Muscle of leg (tissue), 3 donors: ENCODE measurements at regions not wholly inside any gene's neighbourhood (a gene's known extent, or its start where the extent isn't known, plus 50 kb on each side); places are given as distances from the start of the nearest gene placed in this dataset.

Experiments
- DNase-seq: peaks from one replicate; pipeline ENCODE4 v3.0.0; 2013
- H3K27ac ChIP-seq: one replicate; pipeline ENCODE4 v1.5.1; 2013; ENCODE audit warnings: mild to moderate bottlenecking, low read length, control low read depth
- H3K27me3 ChIP-seq: one replicate; pipeline ENCODE4 v1.6.1; 2013; ENCODE audit warnings: low read length; ENCODE audit not compliant: control insufficient read depth, insufficient read depth
- H3K36me3 ChIP-seq: one replicate; pipeline ENCODE4 v1.6.1; 2013; ENCODE audit warnings: low read length; ENCODE audit not compliant: control insufficient read depth, insufficient read depth
- H3K4me1 ChIP-seq: one replicate; pipeline ENCODE4 v1.6.1; 2013; ENCODE audit warnings: low read length; ENCODE audit not compliant: control insufficient read depth, insufficient read depth
- H3K4me3 ChIP-seq: one replicate; pipeline ENCODE4 v1.5.1; 2013; ENCODE audit warnings: low read length, control low read depth
- H3K9me3 ChIP-seq: replicated peaks from 2 replicates; pipeline ENCODE4 v1.6.1; 2013; ENCODE audit warnings: low read depth, low read length; ENCODE audit not compliant: control insufficient read depth
- WGBS: methylation state at CpG from one replicate; pipeline ENCODE4 v1.1.5; 2013; ENCODE audit warnings: missing lambda C conversion rate; ENCODE audit not compliant: insufficient coverage; 5-methylcytosine and 5-hydroxymethylcytosine counted together

- WGBS, result 51% methylated on average over 2 of the region's 7 CpGs
- DNase-seq, result no peak
- H3K4me3 ChIP-seq, result no peak overlapping the region
Observed at GRCh38 chr13:109384491-109385241, 401.7 kb downstream of the IRS2 start.

DNA sequence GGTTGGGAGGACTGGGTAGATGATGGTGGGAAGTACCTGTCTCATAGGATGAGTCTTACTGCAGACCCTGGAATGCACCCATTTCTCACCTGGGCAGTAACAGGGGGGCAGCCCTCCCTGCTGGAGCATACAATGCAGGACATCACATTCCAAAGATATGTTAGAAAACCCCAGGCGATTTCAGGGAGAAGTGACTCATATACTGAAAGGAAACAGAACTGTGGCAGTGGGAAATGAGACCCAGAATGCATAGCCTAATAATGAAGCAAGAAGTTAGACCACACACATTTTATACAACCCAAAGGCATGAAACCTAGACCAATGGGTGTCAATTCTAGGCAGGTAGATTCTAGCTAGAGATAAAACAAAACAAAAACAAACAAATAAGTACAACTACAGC lies 402.7 kb downstream of the IRS2 start:
- no peak for DNase-seq
- H3K36me3 ChIP-seq, result no peaks in the 10 kb centered on the region
- no CpG with 5 or more reads among the region's 1 CpG for WGBS

More at GRCh38 chr13:109384491-109385241, 401.7 kb downstream of the IRS2 start:
- Histone ChIP-seq H3K4me1 (no peaks in the 10 kb centered on the region), H3K9me3 (no peaks in the 10 kb centered on the region), H3K27ac (no peak overlapping the region), H3K36me3 (no peaks in the 10 kb centered on the region), H3K27me3 (no peaks in the 10 kb centered on the region)

GRCh38 chr13:109381546-109382180 lies 404.7 kb downstream of the IRS2 start:
- Histone ChIP-seq H3K9me3 (no peaks in the 10 kb centered on the region), H3K4me1 (no peaks in the 10 kb centered on the region), H3K27ac (no peak overlapping the region), H3K27me3 (no peaks in the 10 kb centered on the region), H3K36me3 (no peaks in the 10 kb centered on the region), H3K4me3 (no peak overlapping the region)
- 100% methylated on average over 1 of the region's 5 CpGs for WGBS
- DNase-seq, result no peak

More for the DNA sequence above, 402.7 kb downstream of the IRS2 start:
- H3K27me3 ChIP-seq, result no peaks in the 10 kb centered on the region
- no peak overlapping the region for H3K27ac ChIP-seq
- no peaks in the 10 kb centered on the region for H3K9me3 ChIP-seq
- H3K4me1 ChIP-seq, result no peaks in the 10 kb centered on the region
- no peak overlapping the region for H3K4me3 ChIP-seq

DNA sequence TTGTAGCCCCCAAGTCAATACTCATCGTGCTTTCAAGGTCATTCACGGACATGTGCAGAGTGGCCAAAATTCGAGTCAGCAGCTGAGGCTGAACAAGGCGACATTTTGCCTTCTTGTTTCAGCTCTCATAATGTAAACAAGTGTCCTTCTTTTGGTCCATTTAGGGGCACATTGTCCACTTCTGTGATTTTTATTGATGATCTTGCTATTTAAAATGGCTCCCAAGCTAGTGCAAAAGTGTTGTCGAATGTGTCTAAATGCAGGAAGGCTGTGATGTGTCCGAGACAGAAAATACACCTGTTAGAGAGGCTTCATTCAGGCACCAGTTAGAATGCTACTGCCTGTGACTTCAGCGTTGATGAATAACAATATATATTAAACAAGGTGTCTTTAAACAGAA lies 405.9 kb downstream of the IRS2 start:
- H3K27ac ChIP-seq, result no peak overlapping the region

DNA sequence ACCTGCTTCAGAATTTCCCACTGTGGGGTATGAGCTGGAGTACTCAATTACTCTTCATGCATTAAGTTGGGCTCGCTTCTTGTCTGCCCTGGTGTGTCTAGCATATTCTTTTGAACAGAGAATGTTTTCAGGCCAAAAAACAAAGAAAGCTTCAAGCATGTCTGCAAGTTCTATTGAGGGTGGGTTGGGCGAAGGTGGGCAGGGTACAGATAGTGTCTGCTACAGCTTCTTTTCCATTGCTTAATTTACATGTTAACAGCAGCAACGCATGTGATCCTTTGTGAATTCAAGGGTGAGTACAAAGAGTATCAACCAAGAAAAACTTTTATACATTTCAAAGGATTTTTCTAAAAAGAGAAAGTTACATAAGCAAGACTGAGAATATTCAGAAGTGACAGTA lies 406.5 kb downstream of the IRS2 start:
- H3K27ac ChIP-seq, result no peak overlapping the region
- no peaks in the 10 kb centered on the region for H3K36me3 ChIP-seq
- no peaks in the 10 kb centered on the region for H3K9me3 ChIP-seq
- no peaks in the 10 kb centered on the region for H3K27me3 ChIP-seq
- no peak overlapping the region for H3K4me3 ChIP-seq
- H3K4me1 ChIP-seq, result no peaks in the 10 kb centered on the region
- no peak for DNase-seq
- no CpG with 5 or more reads among the region's 3 CpGs for WGBS

More for the DNA sequence above, 405.9 kb downstream of the IRS2 start:
- DNase-seq, result no peak
- Histone ChIP-seq H3K27me3 (no peaks in the 10 kb centered on the region), H3K9me3 (no peaks in the 10 kb centered on the region), H3K4me1 (no peaks in the 10 kb centered on the region), H3K36me3 (no peaks in the 10 kb centered on the region), H3K4me3 (no peak overlapping the region)
- WGBS, result 95% methylated on average over 2 of the region's 7 CpGs

GRCh38 chr13:109376936-109377335 lies 409.4 kb downstream of the IRS2 start:
- H3K36me3 ChIP-seq, result no peaks in the 10 kb centered on the region
- no peaks in the 10 kb centered on the region for H3K27me3 ChIP-seq
- no peaks in the 10 kb centered on the region for H3K9me3 ChIP-seq
- no peaks in the 10 kb centered on the region for H3K4me1 ChIP-seq
- WGBS, result 76% methylated on average over 8 of the region's 9 CpGs
- no peak overlapping the region for H3K4me3 ChIP-seq
- H3K27ac ChIP-seq, result no peak overlapping the region
- no peak for DNase-seq

- Histone ChIP-seq H3K4me3 (no peak overlapping the region), H3K27me3 (no peaks in the 10 kb centered on the region), H3K9me3 (no peaks in the 10 kb centered on the region), H3K36me3 (no peaks in the 10 kb centered on the region), H3K4me1 (no peaks in the 10 kb centered on the region), H3K27ac (no peak overlapping the region)
- DNase-seq, result no peak
- WGBS, result 48% methylated on average over 6 of the region's 11 CpGs
Observed at GRCh38 chr13:109374609-109375200, 411.7 kb downstream of the IRS2 start.

DNA sequence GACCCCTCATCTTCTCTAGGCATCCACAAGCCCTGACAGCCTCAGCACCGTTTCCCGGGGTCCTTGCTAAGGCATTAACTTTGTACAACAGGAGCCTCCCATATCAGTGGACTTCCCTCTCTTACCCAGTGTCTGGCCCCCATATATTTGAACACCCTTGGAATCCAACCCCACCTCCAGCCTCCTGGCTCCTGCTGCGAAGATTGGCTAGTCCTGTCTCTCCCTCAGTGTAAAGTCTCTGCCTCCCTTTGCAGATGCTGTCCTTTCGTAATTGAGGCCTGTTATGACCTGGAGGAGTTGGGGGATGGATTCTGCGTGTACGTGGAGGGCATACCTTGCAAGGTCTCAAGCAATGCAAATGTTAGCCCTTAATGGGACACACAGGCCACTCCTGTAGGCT lies 413.7 kb downstream of the IRS2 start:
- DNase-seq, result no peak
- no peak overlapping the region for H3K27ac ChIP-seq
- H3K9me3 ChIP-seq, result no peaks in the 10 kb centered on the region
- no peaks in the 10 kb centered on the region for H3K36me3 ChIP-seq
- no peaks in the 10 kb centered on the region for H3K4me1 ChIP-seq
- no peaks in the 10 kb centered on the region for H3K27me3 ChIP-seq
- 87% methylated on average over 4 of the region's 6 CpGs for WGBS
- H3K4me3 ChIP-seq, result no peak overlapping the region

- DNase-seq, result no peak
- WGBS, result 43% methylated on average over 3 of the region's 8 CpGs
- no peak overlapping the region for H3K4me3 ChIP-seq
- no peaks in the 10 kb centered on the region for H3K27me3 ChIP-seq
- no peaks in the 10 kb centered on the region for H3K4me1 ChIP-seq
- no peaks in the 10 kb centered on the region for H3K9me3 ChIP-seq
- H3K36me3 ChIP-seq, result no peaks in the 10 kb centered on the region
- no peak overlapping the region for H3K27ac ChIP-seq
Observed at GRCh38 chr13:109371066-109371465, 415.3 kb downstream of the IRS2 start.

GRCh38 chr13:109370496-109370895 lies 415.9 kb downstream of the IRS2 start:
- H3K4me3 ChIP-seq, result no peak overlapping the region
- no peak for DNase-seq
- no peaks in the 10 kb centered on the region for H3K4me1 ChIP-seq
- H3K27me3 ChIP-seq, result no peaks in the 10 kb centered on the region
- 91% methylated on average over 10 of the region's 10 CpGs for WGBS
- H3K36me3 ChIP-seq, result no peaks in the 10 kb centered on the region
- H3K27ac ChIP-seq, result no peak overlapping the region
- no peaks in the 10 kb centered on the region for H3K9me3 ChIP-seq
